ENCODE measurements at regions not wholly inside any gene's neighbourhood (a gene's known extent, or its start where the extent isn't known, plus 50 kb on each side); places are given as distances from the start of the nearest gene placed in this dataset.

DNA sequence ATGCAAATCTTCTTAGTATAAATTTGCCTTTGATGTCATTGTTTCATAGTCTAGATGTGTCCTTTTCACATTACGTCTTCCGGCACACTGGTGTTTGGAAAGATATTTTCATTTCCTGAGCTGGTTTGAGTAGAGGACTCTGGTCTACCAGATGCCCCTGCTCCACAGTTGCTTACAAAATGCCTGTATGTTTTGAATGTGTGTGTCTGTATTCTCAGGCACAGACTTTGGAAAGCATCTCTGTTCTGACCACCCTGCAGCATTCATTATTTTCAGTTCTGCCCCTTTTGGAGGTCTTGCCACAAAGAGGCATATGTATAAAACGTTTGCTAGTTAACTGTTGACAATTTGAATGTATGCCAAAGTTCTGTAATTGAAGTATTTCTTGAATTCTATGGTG lies 236.0 kb upstream of the GOLIM4 start:
- no peak overlapping the region for H3K27ac ChIP-seq (ENCODE audit: control insufficient read depth, insufficient read depth, low read length)
- no peak for TF ChIP-seq EZH2 (IDR thresholded peaks at IDR 0.05; ENCODE audit: low read length)
- TF ChIP-seq, protein P1, sequence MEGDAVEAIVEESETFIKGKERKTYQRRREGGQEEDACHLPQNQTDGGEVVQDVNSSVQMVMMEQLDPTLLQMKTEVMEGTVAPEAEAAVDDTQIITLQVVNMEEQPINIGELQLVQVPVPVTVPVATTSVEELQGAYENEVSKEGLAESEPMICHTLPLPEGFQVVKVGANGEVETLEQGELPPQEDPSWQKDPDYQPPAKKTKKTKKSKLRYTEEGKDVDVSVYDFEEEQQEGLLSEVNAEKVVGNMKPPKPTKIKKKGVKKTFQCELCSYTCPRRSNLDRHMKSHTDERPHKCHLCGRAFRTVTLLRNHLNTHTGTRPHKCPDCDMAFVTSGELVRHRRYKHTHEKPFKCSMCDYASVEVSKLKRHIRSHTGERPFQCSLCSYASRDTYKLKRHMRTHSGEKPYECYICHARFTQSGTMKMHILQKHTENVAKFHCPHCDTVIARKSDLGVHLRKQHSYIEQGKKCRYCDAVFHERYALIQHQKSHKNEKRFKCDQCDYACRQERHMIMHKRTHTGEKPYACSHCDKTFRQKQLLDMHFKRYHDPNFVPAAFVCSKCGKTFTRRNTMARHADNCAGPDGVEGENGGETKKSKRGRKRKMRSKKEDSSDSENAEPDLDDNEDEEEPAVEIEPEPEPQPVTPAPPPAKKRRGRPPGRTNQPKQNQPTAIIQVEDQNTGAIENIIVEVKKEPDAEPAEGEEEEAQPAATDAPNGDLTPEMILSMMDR (optimal IDR thresholded peaks at IDR 0.05 in 1 of 3, IDR thresholded peaks at IDR 0.05 in 1 of 3, conservative IDR thresholded peaks at IDR 0.05 in 1 of 3; ENCODE audit: extremely low read depth in 1 of 3, insufficient read depth in 2 of 3, low read length in 3 of 3) = no peak
- no peaks in the 10 kb centered on the region for H3K9me1 ChIP-seq (ENCODE audit: control insufficient read depth, extremely low read depth, insufficient read depth, low read length)
- no peaks in the 10 kb centered on the region for H3K36me3 ChIP-seq (ENCODE audit: control insufficient read depth in 2 of 2, extremely low read depth in 1 of 2, insufficient read depth in 2 of 2, low read length in 2 of 2)
- no peak overlapping the region for H3K9ac ChIP-seq (ENCODE audit: control insufficient read depth, extremely low read depth, insufficient read depth, low read length)
- dilution Hi-C loops (cut with MboI; ENCODE audit: extremely low pct_ligation_motif_present, low sequenced_read_pairs) = no loop called here
- H2AFZ ChIP-seq (ENCODE audit: control insufficient read depth, low read length) = no peak overlapping the region
- H3K79me2 ChIP-seq (ENCODE audit: control insufficient read depth, insufficient read depth, low read length) = no peaks in the 10 kb centered on the region
- FAIRE-seq = no peak
- no peak overlapping the region for H3K4me2 ChIP-seq (ENCODE audit: control insufficient read depth, extremely low read depth, insufficient read depth, low read depth, low read length)
- no peak for DNase-seq (ENCODE audit: low read depth, low spot score)
- no peaks in the 10 kb centered on the region for H3K9me3 ChIP-seq (ENCODE audit: control insufficient read depth, low read depth, low read length)
- no peaks in the 10 kb centered on the region for H3K27me3 ChIP-seq (ENCODE audit: control insufficient read depth, extremely low read depth, insufficient read depth, low read length)
- H3K4me3 ChIP-seq (ENCODE audit: control insufficient read depth in 2 of 3, extremely low read depth in 1 of 3, insufficient read depth in 2 of 3, low read depth in 1 of 3, low read length in 3 of 3) = no peak overlapping the region
- H4K20me1 ChIP-seq (ENCODE audit: control insufficient read depth, extremely low read depth, insufficient read depth, low read length) = no peaks in the 10 kb centered on the region
- H3K4me1 ChIP-seq (ENCODE audit: control insufficient read depth, extremely low read depth, insufficient read depth, low read length) = no peaks in the 10 kb centered on the region

DNA sequence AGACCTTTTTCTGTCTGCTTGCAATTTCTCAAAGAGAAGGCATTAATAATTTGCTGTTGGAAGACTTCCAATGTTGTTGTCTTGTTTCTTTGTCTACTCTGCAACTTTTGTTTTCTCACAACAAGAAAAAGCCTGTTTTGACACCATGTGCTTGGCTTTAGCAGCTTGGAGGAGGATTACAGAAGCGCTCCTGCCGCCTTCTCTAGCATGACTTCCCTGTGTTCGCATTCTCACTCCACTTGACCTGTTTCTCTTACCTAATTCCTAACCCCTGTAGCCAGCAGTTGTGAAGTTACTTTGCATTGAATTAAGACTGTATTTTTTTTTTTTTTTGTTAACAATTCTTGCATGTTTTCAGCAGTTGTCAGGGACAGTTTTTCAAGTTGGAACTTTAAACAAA lies 235.3 kb upstream of the GOLIM4 start:
- H3K36me3 ChIP-seq (ENCODE audit: control insufficient read depth in 2 of 2, extremely low read depth in 1 of 2, insufficient read depth in 2 of 2, low read length in 2 of 2) = no peaks in the 10 kb centered on the region
- no peaks in the 10 kb centered on the region for H4K20me1 ChIP-seq (ENCODE audit: control insufficient read depth, extremely low read depth, insufficient read depth, low read length)
- DNase-seq (ENCODE audit: low read depth, low spot score) = no peak
- dilution Hi-C loops (cut with MboI; ENCODE audit: extremely low pct_ligation_motif_present, low sequenced_read_pairs) = no loop called here
- no peak overlapping the region for H3K4me2 ChIP-seq (ENCODE audit: control insufficient read depth, extremely low read depth, insufficient read depth, low read depth, low read length)
- no peaks in the 10 kb centered on the region for H3K27me3 ChIP-seq (ENCODE audit: control insufficient read depth, extremely low read depth, insufficient read depth, low read length)
- H3K9me3 ChIP-seq (ENCODE audit: control insufficient read depth, low read depth, low read length) = no peaks in the 10 kb centered on the region
- no peaks in the 10 kb centered on the region for H3K4me1 ChIP-seq (ENCODE audit: control insufficient read depth, extremely low read depth, insufficient read depth, low read length)
- no peaks in the 10 kb centered on the region for H3K79me2 ChIP-seq (ENCODE audit: control insufficient read depth, insufficient read depth, low read length)
- no peak overlapping the region for H2AFZ ChIP-seq (ENCODE audit: control insufficient read depth, low read length)
- TF ChIP-seq EZH2 (IDR thresholded peaks at IDR 0.05; ENCODE audit: low read length) = no peak
- TF ChIP-seq, protein P1 (optimal IDR thresholded peaks at IDR 0.05 in 1 of 3, IDR thresholded peaks at IDR 0.05 in 1 of 3, conservative IDR thresholded peaks at IDR 0.05 in 1 of 3; ENCODE audit: extremely low read depth in 1 of 3, insufficient read depth in 2 of 3, low read length in 3 of 3) = no peak
- H3K27ac ChIP-seq (ENCODE audit: control insufficient read depth, insufficient read depth, low read length) = no peak overlapping the region
- no peak overlapping the region for H3K4me3 ChIP-seq (ENCODE audit: control insufficient read depth in 2 of 3, extremely low read depth in 1 of 3, insufficient read depth in 2 of 3, low read depth in 1 of 3, low read length in 3 of 3)
- no peak overlapping the region for H3K9ac ChIP-seq (ENCODE audit: control insufficient read depth, extremely low read depth, insufficient read depth, low read length)
- FAIRE-seq = no peak
- no peaks in the 10 kb centered on the region for H3K9me1 ChIP-seq (ENCODE audit: control insufficient read depth, extremely low read depth, insufficient read depth, low read length)

Data from keratinocyte (primary cell).